Ishikawa (cell line): ENCODE measurements at regions not wholly inside any gene's neighbourhood (a gene's known extent, or its start where the extent isn't known, plus 50 kb on each side); places are given as distances from the start of the nearest gene placed in this dataset.

Experiments used
- CREB1 ChIP-seq: IDR thresholded peaks from 2 replicates; pipeline ENCODE4 v1.6.1; 2012; ENCODE audit warnings: low read depth
- EP300 ChIP-seq: IDR thresholded peaks from 2 replicates; pipeline ENCODE4 v1.6.1; 2012; ENCODE audit warnings: borderline replicate concordance
- FOXM1 ChIP-seq: IDR thresholded peaks from 2 replicates; pipeline ENCODE4 v1.6.1; 2012; ENCODE audit warnings: low read depth, borderline replicate concordance
- RAD21 ChIP-seq: IDR thresholded peaks from 2 replicates; pipeline ENCODE4 v1.6.1; 2012; ENCODE audit warnings: low read depth
- TAF1 ChIP-seq: IDR thresholded peaks from 2 replicates; pipeline ENCODE4 v1.6.1; 2012; ENCODE audit warnings: low read depth, mild to moderate bottlenecking
- USF1 ChIP-seq: IDR thresholded peaks from 2 replicates; pipeline ENCODE4 v1.6.1; 2012
- YY1 ChIP-seq: IDR thresholded peaks from 2 replicates; pipeline ENCODE4 v1.6.1; 2012; ENCODE audit warnings: low read depth
- TF ChIP-seq, protein P1 (sequence below): IDR thresholded peaks from 2 replicates; pipeline ENCODE4 v1.6.1; 2012
- TF ChIP-seq, protein P2 (sequence below): IDR thresholded peaks from 2 replicates; pipeline ENCODE4 v1.6.1; 2012; ENCODE audit warnings: low read depth, mild to moderate bottlenecking

- TF ChIP-seq CREB1 = no peak
- TF ChIP-seq TAF1 = no peak
- TF ChIP-seq, protein P1, sequence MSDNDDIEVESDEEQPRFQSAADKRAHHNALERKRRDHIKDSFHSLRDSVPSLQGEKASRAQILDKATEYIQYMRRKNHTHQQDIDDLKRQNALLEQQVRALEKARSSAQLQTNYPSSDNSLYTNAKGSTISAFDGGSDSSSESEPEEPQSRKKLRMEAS = no peak
- no peak for TF ChIP-seq USF1
- no peak for TF ChIP-seq FOXM1
- TF ChIP-seq, protein P2, sequence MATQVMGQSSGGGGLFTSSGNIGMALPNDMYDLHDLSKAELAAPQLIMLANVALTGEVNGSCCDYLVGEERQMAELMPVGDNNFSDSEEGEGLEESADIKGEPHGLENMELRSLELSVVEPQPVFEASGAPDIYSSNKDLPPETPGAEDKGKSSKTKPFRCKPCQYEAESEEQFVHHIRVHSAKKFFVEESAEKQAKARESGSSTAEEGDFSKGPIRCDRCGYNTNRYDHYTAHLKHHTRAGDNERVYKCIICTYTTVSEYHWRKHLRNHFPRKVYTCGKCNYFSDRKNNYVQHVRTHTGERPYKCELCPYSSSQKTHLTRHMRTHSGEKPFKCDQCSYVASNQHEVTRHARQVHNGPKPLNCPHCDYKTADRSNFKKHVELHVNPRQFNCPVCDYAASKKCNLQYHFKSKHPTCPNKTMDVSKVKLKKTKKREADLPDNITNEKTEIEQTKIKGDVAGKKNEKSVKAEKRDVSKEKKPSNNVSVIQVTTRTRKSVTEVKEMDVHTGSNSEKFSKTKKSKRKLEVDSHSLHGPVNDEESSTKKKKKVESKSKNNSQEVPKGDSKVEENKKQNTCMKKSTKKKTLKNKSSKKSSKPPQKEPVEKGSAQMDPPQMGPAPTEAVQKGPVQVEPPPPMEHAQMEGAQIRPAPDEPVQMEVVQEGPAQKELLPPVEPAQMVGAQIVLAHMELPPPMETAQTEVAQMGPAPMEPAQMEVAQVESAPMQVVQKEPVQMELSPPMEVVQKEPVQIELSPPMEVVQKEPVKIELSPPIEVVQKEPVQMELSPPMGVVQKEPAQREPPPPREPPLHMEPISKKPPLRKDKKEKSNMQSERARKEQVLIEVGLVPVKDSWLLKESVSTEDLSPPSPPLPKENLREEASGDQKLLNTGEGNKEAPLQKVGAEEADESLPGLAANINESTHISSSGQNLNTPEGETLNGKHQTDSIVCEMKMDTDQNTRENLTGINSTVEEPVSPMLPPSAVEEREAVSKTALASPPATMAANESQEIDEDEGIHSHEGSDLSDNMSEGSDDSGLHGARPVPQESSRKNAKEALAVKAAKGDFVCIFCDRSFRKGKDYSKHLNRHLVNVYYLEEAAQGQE = no peak
- TF ChIP-seq EP300 = no peak
- no peak for TF ChIP-seq YY1
- no peak for TF ChIP-seq RAD21
Observed at GRCh38 chr2:47620770-47621437, 50.1 kb upstream of the KCNK12 start.
